Spinal cord (tissue), 9 donors: ENCODE measurements at regions not wholly inside any gene's neighbourhood (a gene's known extent, or its start where the extent isn't known, plus 50 kb on each side); places are given as distances from the start of the nearest gene placed in this dataset.
A peak's percentile ranks its signal among the peaks of the same experiment; 100 is the strongest.

Source experiments
- DNase-seq, 6 donors: peaks; one replicate each; pipeline versions ENCODE4 v3.0.0 to v3.0.0-alpha.2; 2013 to 2015; ENCODE audit warnings: low spot score in 6 of 6, low read depth in 4 of 6
- H3K27ac ChIP-seq: one replicate; pipeline ENCODE4 v1.5.1; 2013; ENCODE audit warnings: low read depth, low read length, control low read depth
- H3K27me3 ChIP-seq: one replicate; pipeline ENCODE4 v1.6.1; 2013; ENCODE audit warnings: low read length; ENCODE audit not compliant: control insufficient read depth, insufficient read depth
- H3K36me3 ChIP-seq: one replicate; pipeline ENCODE4 v1.6.1; 2013; ENCODE audit warnings: low read length; ENCODE audit not compliant: control insufficient read depth, insufficient read depth
- H3K4me1 ChIP-seq: one replicate; pipeline ENCODE4 v1.6.1; 2013; ENCODE audit warnings: low read length; ENCODE audit not compliant: control insufficient read depth, insufficient read depth
- H3K4me3 ChIP-seq: one replicate; pipeline ENCODE4 v1.5.1; 2013; ENCODE audit warnings: low read depth, low read length, control low read depth
- H3K9me3 ChIP-seq: one replicate; pipeline ENCODE4 v1.6.1; 2013; ENCODE audit warnings: low read length; ENCODE audit not compliant: control insufficient read depth, insufficient read depth
- WGBS: methylation state at CpG from one replicate; pipeline ENCODE4 v1.1.5; 2013; ENCODE audit warnings: missing lambda C conversion rate; ENCODE audit not compliant: insufficient coverage; 5-methylcytosine and 5-hydroxymethylcytosine counted together
- donor health status: healthy.

DNA sequence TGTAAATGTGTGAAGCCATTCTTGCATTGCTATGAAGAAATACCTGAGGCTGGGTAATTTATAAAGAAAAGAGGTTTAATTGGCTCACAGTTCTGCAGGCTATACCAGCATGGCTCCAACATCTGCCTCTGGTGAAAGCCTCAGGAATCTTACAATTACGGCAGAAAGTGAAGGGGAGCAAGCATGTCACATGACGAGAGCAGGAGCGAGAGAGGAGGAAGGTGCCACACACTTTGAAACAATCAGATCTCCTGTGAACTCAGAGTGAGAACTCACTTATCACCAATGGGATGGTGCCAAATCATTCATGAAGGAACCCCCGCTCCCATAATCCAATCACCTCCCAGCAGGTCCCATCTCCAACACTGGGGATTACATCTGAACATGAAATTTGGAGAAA lies 213.6 kb upstream of the TSC22D2 start:
- WGBS: 85% methylated on average over 4 of the region's 4 CpGs
- H3K36me3 ChIP-seq: no peaks in the 10 kb centered on the region
- H3K9me3 ChIP-seq: no peaks in the 10 kb centered on the region
- no peaks in the 10 kb centered on the region for H3K4me1 ChIP-seq
- H3K27ac ChIP-seq: no peak overlapping the region
- H3K27me3 ChIP-seq: no peaks in the 10 kb centered on the region
- DNase-seq: no peak
- no peak overlapping the region for H3K4me3 ChIP-seq

DNA sequence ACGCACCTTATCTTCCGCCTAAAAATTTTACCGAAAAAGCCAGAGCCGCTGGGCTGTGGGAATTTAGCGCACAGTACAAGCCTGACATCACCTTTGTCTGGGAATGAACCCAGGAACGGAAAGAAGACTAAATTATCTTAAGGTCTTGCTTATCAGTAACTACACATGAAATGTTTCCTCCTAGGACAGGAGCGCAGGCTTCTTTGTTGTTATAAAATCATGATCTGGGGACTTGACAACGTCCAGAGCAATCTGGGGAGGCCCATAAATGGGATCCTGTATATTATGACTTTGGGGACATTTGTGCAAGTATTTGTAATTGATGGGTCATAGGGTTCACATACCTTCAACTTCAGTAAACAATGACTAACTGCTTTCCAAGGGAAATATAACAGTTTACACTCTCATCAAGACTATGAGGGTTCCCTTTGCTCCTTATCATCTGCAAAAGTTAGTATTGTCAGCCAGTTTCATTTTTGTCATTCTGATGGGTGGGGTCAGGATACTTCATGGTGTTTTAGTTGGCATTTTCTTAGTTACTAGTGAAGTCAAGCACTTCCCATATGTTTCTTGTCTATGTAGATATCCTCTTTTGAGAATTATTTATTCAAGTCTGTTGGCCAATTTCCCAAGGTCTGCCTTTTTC lies 213.9 kb upstream of the PFN2 start:
- 6% methylated on average over 6 of the region's 8 CpGs for WGBS
- DNase-seq: no peak
- Histone ChIP-seq H3K4me3 (peak overlapping the region; percentile 32), H3K36me3 (no peaks in the 10 kb centered on the region), H3K27me3 (no peaks in the 10 kb centered on the region), H3K9me3 (peaks cover 9% of the 10 kb centered on the region), H3K4me1 (peaks cover 5% of the 10 kb centered on the region), H3K27ac (peak overlapping the region; percentile 53)

DNA sequence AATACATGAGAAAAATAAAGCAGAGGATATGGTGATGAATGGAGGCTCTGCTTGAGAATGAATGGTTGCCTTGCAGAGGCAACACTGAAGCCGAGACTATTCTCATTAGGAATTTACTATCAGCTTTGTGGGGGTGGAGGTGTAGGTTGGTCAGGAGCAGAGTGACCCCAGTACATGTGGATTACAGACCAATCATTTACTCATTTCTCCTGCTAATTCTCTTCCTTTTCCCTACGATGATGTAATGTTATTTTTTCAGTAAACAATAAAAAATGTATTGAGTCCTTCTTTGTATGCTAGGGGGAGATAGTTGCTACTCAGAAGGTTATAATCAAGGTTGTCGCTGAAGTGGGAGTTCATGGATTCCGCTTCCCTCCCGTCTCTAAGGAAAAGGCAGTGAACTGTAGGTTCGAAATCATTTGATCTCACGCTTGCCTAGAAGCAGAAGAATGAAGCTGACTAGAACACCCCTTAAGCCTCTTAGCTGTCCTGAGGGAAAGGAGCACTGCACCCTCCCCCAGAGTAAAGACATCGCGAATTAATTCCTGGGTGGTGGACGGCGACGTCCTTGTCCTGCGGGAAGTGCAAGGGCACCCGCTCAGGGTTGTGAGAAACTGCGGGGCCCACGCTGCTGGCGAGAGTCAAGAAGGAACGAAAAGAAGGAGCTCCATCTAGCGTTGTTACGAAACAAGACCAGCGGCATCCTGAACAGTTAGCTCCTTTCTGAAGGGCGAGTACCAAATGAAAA lies 213.2 kb upstream of the PFN2 start:
- H3K4me3 ChIP-seq: peak overlapping the region; percentile 32
- H3K4me1 ChIP-seq: peaks cover 5% of the 10 kb centered on the region
- WGBS: 2% methylated on average over 16 of the region's 22 CpGs
- peak overlapping the region; percentile 53 for H3K27ac ChIP-seq
- H3K9me3 ChIP-seq: peaks cover 5% of the 10 kb centered on the region
- no peaks in the 10 kb centered on the region for H3K27me3 ChIP-seq
- no peaks in the 10 kb centered on the region for H3K36me3 ChIP-seq
- DNase-seq: peak; percentile 64 to 95 (median 76)

DNA sequence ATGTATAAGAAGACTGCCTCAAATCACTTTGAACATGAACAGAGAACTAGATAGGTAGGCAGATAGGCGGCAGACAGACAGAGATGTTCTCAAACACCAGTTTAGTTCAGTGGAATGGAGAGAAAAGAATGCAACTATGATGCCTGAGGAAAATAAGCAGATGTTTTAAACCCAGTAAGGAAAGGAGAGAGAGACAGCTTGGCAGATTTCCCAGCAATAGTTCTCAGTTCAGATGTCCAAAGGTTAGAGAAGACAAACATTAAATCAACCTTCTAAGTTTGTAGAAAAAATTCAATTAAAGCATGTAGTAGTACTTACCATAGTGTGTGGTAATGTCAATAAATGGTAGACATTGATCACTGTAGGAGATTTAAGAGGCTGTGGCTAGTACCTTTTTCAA lies 209.6 kb upstream of the PFN2 start:
- no peaks in the 10 kb centered on the region for H3K27me3 ChIP-seq
- peaks cover 5% of the 10 kb centered on the region for H3K4me1 ChIP-seq
- no peak overlapping the region for H3K4me3 ChIP-seq
- 80% methylated on average over 1 of the region's 1 CpG for WGBS
- H3K36me3 ChIP-seq: no peaks in the 10 kb centered on the region
- H3K27ac ChIP-seq: no peak overlapping the region
- peak in 1 of 6 donors; percentile 57 for DNase-seq
- no peaks in the 10 kb centered on the region for H3K9me3 ChIP-seq

DNA sequence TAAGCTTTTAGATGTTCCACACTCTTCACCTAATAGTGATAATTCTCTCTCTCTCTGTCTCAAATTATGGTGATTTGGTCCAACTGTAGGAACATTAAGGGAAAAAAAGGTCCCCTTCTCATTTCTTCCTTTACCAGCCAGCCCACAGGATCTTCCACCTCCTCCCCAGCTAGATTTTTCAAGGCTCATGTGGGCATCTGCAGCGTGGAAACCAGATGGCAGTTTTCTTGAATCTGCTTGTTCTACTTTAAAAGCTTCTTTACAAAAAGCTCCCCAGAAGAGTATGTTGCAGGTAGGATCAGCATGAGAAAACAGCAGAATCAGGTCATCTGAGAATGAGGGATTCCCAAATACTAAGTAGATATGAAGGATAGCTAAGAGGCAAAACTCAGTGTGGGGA lies 208.6 kb upstream of the PFN2 start:
- no CpG with 5 or more reads among the region's 1 CpG for WGBS
- no peak for DNase-seq
- H3K4me3 ChIP-seq: no peak overlapping the region
- peaks cover 4% of the 10 kb centered on the region for H3K4me1 ChIP-seq
- H3K36me3 ChIP-seq: no peaks in the 10 kb centered on the region
- no peaks in the 10 kb centered on the region for H3K9me3 ChIP-seq
- H3K27me3 ChIP-seq: no peaks in the 10 kb centered on the region
- H3K27ac ChIP-seq: no peak overlapping the region

DNA sequence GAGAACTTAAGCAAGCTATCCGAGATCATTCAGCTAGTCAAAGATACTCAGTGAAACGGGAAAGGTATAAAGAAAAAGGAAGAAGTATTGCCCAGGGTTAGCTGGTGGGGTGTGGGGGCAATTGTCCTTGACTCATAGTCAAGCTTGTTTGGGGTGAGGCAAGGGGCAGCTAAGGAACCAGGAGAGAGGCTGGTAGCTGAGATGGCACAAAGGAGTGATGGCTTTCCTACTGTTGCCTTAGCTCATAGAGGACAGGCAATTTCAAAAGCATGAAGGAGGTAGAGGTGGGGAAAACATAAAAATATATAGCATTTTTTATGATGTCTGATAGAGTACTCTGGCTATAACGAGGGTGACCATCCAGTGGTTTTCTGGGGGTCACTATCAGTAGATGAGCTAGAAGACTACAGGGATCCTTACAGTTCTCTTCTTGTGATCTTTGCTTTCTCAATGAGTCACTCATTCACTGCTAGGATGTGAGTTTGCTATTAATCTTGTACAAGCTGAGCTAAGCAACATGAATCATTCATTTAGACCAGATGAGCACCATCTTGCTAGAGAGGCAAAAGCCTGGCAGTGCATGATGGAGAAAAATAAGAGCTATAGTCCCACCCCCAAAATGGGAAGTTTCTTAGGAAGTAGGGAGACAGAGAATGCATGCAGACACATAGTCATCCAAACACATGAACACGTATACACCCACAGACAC lies 207.1 kb upstream of the PFN2 start:
- H3K9me3 ChIP-seq: no peaks in the 10 kb centered on the region
- DNase-seq: no peak

DNA sequence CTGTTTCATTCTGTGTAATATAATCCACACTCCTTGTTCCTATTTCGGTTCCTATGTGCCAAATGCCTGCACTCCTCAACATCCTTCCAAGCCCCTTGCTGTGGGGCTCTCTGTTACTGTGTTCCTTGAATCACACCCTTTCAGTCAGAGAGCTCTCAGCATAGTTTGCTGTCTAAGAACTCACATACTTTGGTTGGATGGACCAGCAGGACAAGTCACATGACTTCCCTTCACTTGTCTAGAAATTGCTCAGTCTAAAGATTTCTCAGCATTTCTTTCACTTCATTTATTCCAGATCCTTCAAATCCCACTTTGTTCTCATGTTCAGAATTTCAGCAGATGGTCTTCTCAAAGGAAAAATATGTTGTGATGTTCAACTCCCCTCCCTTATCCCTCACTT lies 203.5 kb upstream of the PFN2 start:
- WGBS: 93% methylated on average over 1 of the region's 1 CpG

More for the DNA sequence above, 207.1 kb upstream of the PFN2 start:
- H3K27me3 ChIP-seq: no peaks in the 10 kb centered on the region
- H3K36me3 ChIP-seq: no peaks in the 10 kb centered on the region
- H3K4me1 ChIP-seq: no peaks in the 10 kb centered on the region
- H3K4me3 ChIP-seq: no peak overlapping the region
- 92% methylated on average over 2 of the region's 4 CpGs for WGBS
- no peak overlapping the region for H3K27ac ChIP-seq

DNA sequence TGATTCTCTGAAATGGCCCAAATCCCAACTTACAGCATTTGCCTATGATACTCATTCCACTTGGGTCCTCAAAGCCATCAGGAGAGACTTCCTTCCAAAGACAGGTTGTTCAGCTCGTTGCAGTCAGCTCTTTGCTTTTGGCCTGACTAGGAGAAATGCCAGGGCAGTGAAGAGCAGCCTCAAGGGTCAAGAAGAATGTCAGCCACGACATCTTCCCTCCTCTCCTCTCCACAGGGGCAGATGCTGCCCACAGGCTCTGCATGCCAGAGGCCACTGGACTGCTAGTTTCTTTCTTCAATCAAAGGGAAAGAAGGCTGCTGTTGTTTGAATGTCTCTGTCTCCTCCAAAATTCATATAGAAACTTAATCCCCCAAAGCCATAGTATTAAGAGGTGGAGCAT lies 201.7 kb upstream of the PFN2 start:
- Histone ChIP-seq H3K27ac (no peak overlapping the region), H3K9me3 (no peaks in the 10 kb centered on the region), H3K27me3 (no peaks in the 10 kb centered on the region), H3K36me3 (no peaks in the 10 kb centered on the region), H3K4me3 (no peak overlapping the region), H3K4me1 (no peaks in the 10 kb centered on the region)
- WGBS: 74% methylated on average over 2 of the region's 2 CpGs
- DNase-seq: no peak

More for the DNA sequence above, 203.5 kb upstream of the PFN2 start:
- H3K4me1 ChIP-seq: no peaks in the 10 kb centered on the region
- no peaks in the 10 kb centered on the region for H3K9me3 ChIP-seq
- no peaks in the 10 kb centered on the region for H3K27me3 ChIP-seq
- no peak overlapping the region for H3K27ac ChIP-seq
- H3K4me3 ChIP-seq: no peak overlapping the region
- DNase-seq: no peak
- no peaks in the 10 kb centered on the region for H3K36me3 ChIP-seq

DNA sequence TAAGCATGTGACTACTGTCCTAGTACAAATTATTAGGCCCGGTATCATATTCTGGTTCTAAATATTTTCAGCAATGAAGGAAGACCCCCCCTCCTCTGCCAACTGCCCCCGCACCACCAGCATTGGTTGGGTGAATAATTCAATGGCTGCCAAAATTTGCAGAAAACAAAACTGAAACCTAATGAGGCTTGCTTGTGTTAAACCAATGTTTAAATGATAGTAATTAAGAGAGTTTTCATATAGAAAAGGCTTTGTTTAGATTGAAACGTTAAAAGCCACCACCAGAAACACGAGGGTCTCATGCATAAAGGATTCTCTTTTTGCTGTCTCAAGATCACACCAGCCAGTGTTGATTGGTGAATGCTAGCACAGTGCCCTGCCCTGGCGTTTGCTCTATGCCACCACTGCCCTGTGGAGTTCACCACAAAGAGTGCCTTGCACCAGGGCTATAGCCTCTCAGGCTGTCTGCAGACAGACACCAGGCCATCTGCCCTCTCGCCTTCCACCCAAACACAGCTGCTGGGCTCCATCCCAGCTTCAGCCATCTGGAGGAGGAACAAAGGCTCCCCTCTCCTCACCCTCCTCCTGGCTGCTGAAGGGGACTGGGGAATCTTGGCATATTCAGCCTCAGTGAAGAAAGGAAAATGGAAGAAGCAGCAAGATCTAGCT lies 200.3 kb upstream of the PFN2 start:
- peak in 3 of 6 donors; percentile 28 to 90 (median 49) for DNase-seq

More for the DNA sequence above, 200.3 kb upstream of the PFN2 start:
- Histone ChIP-seq H3K9me3 (no peaks in the 10 kb centered on the region), H3K4me1 (no peaks in the 10 kb centered on the region), H3K4me3 (no peak overlapping the region), H3K27ac (peak overlapping the region; percentile 58), H3K27me3 (no peaks in the 10 kb centered on the region), H3K36me3 (no peaks in the 10 kb centered on the region)
- 52% methylated on average over 3 of the region's 6 CpGs for WGBS
